Skeletal muscle satellite cell (primary cell): ENCODE measurements at regions not wholly inside any gene's neighbourhood (a gene's known extent, or its start where the extent isn't known, plus 50 kb on each side); places are given as distances from the start of the nearest gene placed in this dataset.

Source experiments
- H3K27me3 ChIP-seq: 2 replicates; pipeline ENCODE4 v1.7.0; 2013; ENCODE audit warnings: low read length; ENCODE audit not compliant: control insufficient read depth, insufficient read depth
- H3K36me3 ChIP-seq: 2 replicates; pipeline ENCODE4 v1.7.0; 2013; ENCODE audit warnings: mild to moderate bottlenecking, control low read depth, low read length; ENCODE audit not compliant: insufficient read depth
- H3K4me1 ChIP-seq: 2 replicates; pipeline ENCODE4 v1.7.0; 2013; ENCODE audit warnings: low read length; ENCODE audit not compliant: control insufficient read depth, insufficient read depth
- H3K4me2 ChIP-seq: 2 replicates; pipeline ENCODE4 v1.7.0; 2013; ENCODE audit warnings: mild to moderate bottlenecking, low read length
- H3K4me3 ChIP-seq: 2 replicates; pipeline ENCODE4 v1.7.0; 2013; ENCODE audit warnings: low read length
- H3K9ac ChIP-seq: 2 replicates; pipeline ENCODE4 v1.7.0; 2013; ENCODE audit warnings: mild to moderate bottlenecking, low read depth, low read length, moderate library complexity
- H3K9me3 ChIP-seq: replicated peaks from 2 replicates; pipeline ENCODE4 v1.7.0; 2013; ENCODE audit warnings: mild to moderate bottlenecking, control low read depth, low read length

DNA sequence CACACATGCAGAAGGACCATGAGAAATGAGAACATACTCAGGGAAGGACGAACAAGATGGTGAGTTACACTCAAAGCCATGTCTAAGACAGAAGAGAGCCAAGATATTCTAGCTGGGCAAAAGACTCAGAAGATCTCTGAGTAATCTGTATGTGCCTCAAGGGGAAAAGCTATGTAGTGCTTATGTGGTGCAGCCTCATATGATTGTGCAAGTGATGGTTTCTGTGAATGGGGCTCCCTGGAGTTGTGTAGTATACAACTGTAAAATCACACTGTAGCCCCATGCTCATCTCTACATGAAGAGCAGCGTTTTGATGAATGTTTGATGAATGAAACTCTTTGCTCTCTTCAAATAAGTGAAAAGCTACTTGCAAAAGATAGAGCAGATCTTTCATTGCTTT, 57.5 kb downstream of the OSR1 start:
- H3K4me1 ChIP-seq = no peaks in the 10 kb centered on the region
- no peak overlapping the region for H3K4me3 ChIP-seq
- H3K4me2 ChIP-seq = no peak overlapping the region
- H3K36me3 ChIP-seq = no peaks in the 10 kb centered on the region
- no peak overlapping the region for H3K9ac ChIP-seq
- no peaks in the 10 kb centered on the region for H3K27me3 ChIP-seq
- H3K9me3 ChIP-seq = no peaks in the 10 kb centered on the region

DNA sequence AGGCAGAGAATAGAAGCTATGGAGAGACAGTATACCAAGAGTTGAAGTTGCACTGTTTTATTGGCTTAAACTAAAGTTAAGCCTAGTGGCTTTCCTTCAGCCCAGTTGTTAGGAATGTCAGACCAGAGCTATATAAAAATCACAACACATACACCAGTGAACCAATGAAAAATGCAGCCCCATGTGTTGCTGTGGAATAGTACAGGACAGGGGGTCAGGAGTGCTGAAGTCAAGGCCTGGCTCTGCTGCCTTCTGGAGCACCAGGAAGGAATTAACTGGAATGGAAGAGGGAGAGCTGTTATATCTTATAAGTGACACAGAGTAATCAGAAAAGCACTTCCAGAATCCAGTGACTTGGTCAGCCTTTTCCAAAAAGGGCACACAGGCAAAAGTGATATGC, 58.9 kb downstream of the OSR1 start:
- Histone ChIP-seq H3K36me3 (no peaks in the 10 kb centered on the region), H3K4me1 (no peaks in the 10 kb centered on the region), H3K27me3 (no peaks in the 10 kb centered on the region)

DNA sequence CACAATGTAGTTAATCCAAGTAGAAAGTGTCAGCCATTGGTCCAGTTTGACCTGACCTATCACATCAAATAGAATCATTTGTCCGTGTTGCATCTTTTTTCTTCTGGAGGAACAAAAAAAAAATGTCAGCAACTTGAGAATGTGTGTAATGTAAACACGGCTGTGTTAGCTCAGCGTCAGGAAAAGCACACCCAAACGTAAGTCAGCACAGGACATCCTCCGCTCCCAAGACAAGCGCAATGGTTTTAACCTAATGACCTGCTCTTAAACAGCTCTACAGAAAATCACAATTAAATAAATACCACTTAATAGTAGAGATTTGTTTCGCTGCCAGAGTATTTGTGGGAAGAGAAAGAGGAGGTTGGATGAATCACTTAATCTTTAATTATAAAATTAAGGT, 59.4 kb downstream of the OSR1 start:
- H3K4me2 ChIP-seq = no peak overlapping the region
- no peaks in the 10 kb centered on the region for H3K9me3 ChIP-seq
- H3K4me3 ChIP-seq = no peak overlapping the region
- H3K27me3 ChIP-seq = no peaks in the 10 kb centered on the region
- H3K36me3 ChIP-seq = no peaks in the 10 kb centered on the region
- H3K9ac ChIP-seq = no peak overlapping the region
- H3K4me1 ChIP-seq = no peaks in the 10 kb centered on the region

More for the DNA sequence above, 58.9 kb downstream of the OSR1 start:
- no peak overlapping the region for H3K4me2 ChIP-seq
- no peaks in the 10 kb centered on the region for H3K9me3 ChIP-seq
- no peak overlapping the region for H3K9ac ChIP-seq
- no peak overlapping the region for H3K4me3 ChIP-seq

DNA sequence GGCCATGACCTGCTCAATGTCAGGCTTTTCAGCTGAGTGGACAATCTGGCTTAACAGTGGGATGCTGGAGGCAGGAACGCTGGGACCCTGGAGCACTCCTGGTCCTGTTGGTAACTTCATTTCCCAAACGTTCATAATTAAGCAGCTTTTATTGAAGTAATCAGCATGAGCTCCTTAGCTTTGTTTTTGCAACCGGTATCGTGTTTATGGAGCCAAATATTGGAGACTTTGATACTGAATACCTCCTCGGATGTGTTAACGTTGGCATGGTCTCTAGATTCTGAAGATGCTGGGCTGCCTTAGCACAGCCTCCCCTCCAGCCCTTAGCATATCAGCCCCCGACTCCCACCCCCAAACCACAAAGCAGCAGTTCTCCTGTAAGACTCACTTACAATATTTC, 60.7 kb downstream of the OSR1 start:
- no peaks in the 10 kb centered on the region for H3K36me3 ChIP-seq

DNA sequence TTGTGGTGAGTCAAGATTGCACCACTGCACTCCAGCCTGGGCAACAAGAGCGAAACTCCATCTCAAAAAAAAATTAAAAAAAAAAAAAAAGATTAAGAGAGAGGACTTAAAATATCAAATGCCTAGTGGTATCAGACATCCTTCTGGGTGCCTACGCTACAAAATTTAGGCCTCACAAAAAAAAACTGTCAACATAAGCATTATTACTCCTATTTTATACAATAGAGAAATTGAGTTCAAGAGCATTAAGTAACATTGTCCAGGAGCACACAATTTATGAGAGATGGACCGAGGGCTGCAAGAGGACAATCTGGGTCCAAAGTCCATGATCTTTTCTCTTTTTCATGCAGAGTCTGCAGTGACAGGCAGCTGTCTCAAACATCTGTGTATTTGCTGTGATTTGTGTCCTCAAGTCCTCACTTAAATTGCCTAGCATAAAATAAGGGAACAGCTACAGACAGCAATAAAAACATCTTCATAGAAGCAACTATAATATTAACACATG, 62.4 kb downstream of the OSR1 start:
- Histone ChIP-seq H3K36me3 (no peaks in the 10 kb centered on the region), H3K27me3 (no peaks in the 10 kb centered on the region), H3K4me3 (no peak overlapping the region), H3K9ac (no peak overlapping the region), H3K4me2 (no peak overlapping the region), H3K9me3 (no peaks in the 10 kb centered on the region), H3K4me1 (no peaks in the 10 kb centered on the region)

More for the DNA sequence above, 60.7 kb downstream of the OSR1 start:
- Histone ChIP-seq H3K9me3 (no peaks in the 10 kb centered on the region), H3K4me3 (no peak overlapping the region), H3K9ac (no peak overlapping the region), H3K4me2 (no peak overlapping the region), H3K4me1 (no peaks in the 10 kb centered on the region), H3K27me3 (no peaks in the 10 kb centered on the region)

DNA sequence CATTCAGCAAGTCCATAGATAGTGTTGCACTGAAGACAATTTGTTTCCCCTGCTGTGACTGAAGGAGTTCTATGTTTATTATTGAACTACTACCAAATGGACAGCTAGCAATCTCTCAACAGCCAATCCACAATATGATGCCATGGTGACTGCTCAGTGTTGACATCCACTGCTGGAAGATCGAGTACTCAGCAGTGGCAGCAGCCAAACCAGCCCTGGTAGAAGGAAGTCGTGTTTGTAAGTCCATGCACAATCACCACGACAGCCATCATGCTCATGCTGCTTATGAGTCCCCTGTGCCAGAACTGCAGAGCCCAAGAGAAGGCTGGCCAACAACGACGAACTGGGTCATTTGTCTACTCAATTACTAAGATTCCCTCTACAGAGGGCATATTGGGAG, 66.4 kb downstream of the OSR1 start:
- no peak overlapping the region for H3K9ac ChIP-seq
- H3K4me1 ChIP-seq = no peaks in the 10 kb centered on the region
- H3K36me3 ChIP-seq = no peaks in the 10 kb centered on the region
- H3K4me2 ChIP-seq = no peak overlapping the region
- no peaks in the 10 kb centered on the region for H3K27me3 ChIP-seq
- H3K4me3 ChIP-seq = no peak overlapping the region
- H3K9me3 ChIP-seq = no peaks in the 10 kb centered on the region

DNA sequence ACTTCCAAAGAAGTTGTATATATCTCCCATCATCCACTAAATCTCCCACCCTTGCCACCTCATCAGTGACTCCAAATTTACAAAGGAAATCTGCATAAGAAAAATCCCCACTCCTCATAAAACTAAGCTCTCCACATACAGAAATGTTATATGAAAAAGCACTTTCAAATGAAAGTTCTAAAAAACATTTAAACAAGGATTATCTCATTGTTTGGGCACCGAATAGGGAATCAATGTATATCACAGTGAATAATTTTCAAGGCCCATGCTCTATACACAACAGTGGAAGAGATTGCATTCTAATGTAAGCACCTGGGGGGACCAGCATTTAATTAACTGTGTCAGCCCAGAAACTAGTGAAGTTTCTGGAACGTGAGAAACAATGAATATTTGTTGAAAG, 70.1 kb downstream of the OSR1 start:
- Histone ChIP-seq H3K4me1 (no peaks in the 10 kb centered on the region), H3K36me3 (no peaks in the 10 kb centered on the region), H3K9me3 (no peaks in the 10 kb centered on the region), H3K9ac (no peak overlapping the region), H3K4me3 (no peak overlapping the region), H3K27me3 (no peaks in the 10 kb centered on the region), H3K4me2 (no peak overlapping the region)

DNA sequence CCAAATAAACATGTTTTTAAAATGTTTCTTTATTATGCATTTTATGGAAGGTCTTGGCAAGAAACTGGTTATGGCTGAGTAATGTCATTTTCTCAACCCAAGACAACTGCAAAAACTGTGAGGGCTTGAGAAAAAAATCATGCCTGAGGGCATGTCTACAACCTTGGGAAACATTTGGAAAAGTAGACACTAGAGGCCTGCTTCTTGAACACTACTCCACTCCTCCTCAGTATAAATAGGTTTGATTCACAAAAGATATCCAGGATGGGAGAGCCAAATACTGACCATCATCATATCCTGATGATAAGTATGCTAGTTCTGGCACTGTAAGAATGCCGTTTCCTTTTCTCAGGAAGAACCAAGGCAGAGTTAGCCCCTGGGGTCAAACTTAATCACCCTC, 71.1 kb downstream of the OSR1 start:
- Histone ChIP-seq H3K27me3 (no peaks in the 10 kb centered on the region), H3K36me3 (no peaks in the 10 kb centered on the region), H3K9me3 (no peaks in the 10 kb centered on the region), H3K4me3 (no peak overlapping the region), H3K4me2 (no peak overlapping the region), H3K9ac (no peak overlapping the region), H3K4me1 (no peaks in the 10 kb centered on the region)

DNA sequence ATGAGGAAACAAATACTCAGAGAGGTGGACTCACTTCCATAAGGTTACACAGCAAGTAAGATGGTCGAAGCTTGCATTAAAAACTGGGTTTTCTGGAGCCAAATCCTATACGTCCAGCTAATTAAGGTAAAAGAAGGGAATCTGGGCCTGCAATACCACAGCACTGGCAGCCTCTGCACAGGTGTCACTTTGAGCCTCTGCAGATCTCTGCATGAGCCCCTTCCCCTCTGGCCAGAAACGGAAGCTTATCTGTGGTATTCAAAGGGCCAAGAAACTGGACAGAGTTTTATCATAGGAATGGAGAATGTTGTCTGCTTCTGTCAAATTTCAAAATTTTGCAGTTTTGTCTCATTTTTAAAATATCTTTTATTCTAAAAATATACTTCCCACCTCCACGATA, 76.1 kb downstream of the OSR1 start:
- Histone ChIP-seq H3K4me3 (no peak overlapping the region), H3K4me1 (no peaks in the 10 kb centered on the region), H3K4me2 (no peak overlapping the region), H3K9ac (no peak overlapping the region), H3K27me3 (no peaks in the 10 kb centered on the region), H3K36me3 (no peaks in the 10 kb centered on the region), H3K9me3 (no peaks in the 10 kb centered on the region)

DNA sequence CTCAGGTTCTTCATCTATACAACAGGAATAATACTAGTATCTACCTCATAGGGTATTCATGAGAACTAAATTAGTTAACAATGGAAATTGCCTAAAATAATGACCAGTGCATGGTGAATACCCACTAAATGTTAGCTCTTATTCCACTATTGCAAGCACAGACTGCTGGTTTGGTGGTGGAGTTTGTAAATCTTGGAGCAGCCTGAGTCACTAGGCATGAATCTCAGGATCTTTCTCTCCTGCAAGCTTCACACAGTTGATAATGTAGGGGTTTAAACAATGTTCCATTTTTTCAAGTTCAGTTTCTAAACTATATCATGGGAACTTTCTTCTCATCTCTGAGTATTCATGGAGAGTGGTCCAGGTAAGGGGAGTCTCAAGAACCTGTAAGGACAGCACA, 84.0 kb downstream of the OSR1 start:
- no peak overlapping the region for H3K9ac ChIP-seq
- no peaks in the 10 kb centered on the region for H3K36me3 ChIP-seq
- no peaks in the 10 kb centered on the region for H3K27me3 ChIP-seq

DNA sequence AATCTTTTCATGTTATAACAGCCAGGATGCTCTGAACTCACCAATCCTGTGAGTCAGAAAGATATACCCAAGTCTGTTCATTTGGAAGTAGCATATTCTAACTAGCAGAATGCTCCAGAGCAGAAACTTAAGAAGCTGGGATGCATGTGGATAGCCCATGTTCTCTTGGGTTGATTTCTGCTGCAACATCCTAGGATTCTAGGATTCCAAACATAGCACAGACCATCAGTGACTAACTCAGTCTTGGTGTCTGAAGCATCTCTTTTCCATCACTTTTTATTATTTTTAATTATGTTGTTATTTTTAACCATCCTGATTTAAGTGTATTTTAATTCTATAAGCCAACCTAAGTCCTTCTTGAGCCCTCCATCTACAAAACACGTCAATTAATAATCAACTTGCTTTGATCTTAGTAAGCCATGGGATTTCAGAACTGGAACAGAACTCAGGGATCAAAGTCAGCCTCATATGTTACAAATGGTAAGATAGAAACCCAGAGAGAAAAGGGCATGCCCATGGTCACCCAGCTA, 85.4 kb downstream of the OSR1 start:
- H3K27me3 ChIP-seq = no peaks in the 10 kb centered on the region
- H3K4me1 ChIP-seq = no peaks in the 10 kb centered on the region
- H3K4me2 ChIP-seq = no peak overlapping the region
- H3K9me3 ChIP-seq = no peaks in the 10 kb centered on the region
- H3K9ac ChIP-seq = no peak overlapping the region
- H3K36me3 ChIP-seq = no peaks in the 10 kb centered on the region
- H3K4me3 ChIP-seq = no peak overlapping the region

More for the DNA sequence above, 84.0 kb downstream of the OSR1 start:
- H3K4me2 ChIP-seq = no peak overlapping the region
- H3K4me1 ChIP-seq = no peaks in the 10 kb centered on the region
- no peaks in the 10 kb centered on the region for H3K9me3 ChIP-seq
- H3K4me3 ChIP-seq = no peak overlapping the region

DNA sequence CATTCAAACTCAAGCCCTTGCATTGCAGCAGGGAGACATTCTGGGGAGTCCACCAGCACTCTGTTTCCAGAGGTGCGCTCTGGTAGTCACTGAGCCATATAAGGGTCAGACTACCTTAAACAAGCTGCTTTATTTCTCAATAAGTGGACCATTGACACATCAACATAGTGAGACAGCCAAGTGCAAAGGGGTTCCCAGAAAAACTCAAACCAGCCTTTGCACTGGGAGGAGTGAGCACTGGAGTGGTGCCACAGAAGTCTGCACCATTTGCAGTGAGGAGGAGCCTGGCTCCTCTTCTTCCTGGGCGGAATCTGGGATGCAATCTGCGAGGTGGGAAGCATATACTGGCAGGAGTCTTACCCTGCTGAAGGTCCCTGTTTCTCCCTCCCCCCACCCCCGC, 86.4 kb downstream of the OSR1 start:
- Histone ChIP-seq H3K4me3 (no peak overlapping the region), H3K9ac (no peak overlapping the region), H3K36me3 (no peaks in the 10 kb centered on the region), H3K4me1 (no peaks in the 10 kb centered on the region), H3K27me3 (no peaks in the 10 kb centered on the region), H3K9me3 (no peaks in the 10 kb centered on the region), H3K4me2 (no peak overlapping the region)
